ENCODE measurements at regions not wholly inside any gene's neighbourhood (a gene's known extent, or its start where the extent isn't known, plus 50 kb on each side); places are given as distances from the start of the nearest gene placed in this dataset.

DNA sequence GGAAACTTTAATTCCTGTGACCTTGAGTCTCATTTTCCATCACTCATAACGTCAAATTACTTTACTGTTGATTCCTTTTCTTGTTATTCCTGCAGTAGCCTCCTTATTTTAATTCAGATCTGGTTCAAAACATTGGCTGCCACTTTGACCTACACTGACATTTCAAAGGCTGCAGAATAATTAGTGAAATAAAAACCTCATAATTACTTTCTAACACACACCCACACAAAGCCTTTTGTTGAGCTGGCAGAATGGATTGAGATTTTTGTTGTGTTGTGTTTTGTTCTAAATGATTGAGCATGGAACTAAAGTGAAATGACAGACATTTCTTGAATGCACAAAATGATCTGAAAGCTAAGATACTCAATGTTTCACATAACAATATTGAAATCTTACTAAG is 507.5 kb upstream of the STXBP6 start:
- TF ChIP-seq, protein P1, sequence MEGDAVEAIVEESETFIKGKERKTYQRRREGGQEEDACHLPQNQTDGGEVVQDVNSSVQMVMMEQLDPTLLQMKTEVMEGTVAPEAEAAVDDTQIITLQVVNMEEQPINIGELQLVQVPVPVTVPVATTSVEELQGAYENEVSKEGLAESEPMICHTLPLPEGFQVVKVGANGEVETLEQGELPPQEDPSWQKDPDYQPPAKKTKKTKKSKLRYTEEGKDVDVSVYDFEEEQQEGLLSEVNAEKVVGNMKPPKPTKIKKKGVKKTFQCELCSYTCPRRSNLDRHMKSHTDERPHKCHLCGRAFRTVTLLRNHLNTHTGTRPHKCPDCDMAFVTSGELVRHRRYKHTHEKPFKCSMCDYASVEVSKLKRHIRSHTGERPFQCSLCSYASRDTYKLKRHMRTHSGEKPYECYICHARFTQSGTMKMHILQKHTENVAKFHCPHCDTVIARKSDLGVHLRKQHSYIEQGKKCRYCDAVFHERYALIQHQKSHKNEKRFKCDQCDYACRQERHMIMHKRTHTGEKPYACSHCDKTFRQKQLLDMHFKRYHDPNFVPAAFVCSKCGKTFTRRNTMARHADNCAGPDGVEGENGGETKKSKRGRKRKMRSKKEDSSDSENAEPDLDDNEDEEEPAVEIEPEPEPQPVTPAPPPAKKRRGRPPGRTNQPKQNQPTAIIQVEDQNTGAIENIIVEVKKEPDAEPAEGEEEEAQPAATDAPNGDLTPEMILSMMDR (IDR thresholded peaks at IDR 0.05; ENCODE audit: control insufficient read depth, extremely low read depth, insufficient read depth): no peak
- no peak for DNase-seq (ENCODE audit: low read depth)
- H3K4me3 ChIP-seq (ENCODE audit: low read depth, low read length): no peak overlapping the region

DNA sequence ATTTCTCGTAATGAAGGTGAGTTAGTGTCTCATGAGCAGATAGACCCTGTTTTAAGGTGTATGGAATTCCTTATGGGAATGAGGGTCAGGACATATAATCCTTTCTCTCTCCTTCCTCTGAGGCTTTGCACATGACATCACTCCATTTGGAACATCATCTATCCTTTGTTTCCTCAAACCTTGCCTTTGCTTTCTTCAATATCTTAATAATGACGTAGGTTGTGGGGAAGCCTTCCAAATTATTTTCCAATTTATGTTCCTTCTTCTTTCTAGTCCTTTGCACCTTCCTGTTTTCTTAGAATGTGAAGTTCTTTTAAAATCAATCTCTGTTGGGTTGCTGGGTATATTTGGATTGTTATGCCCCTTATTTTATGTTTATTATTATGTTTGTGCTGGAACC is 502.9 kb upstream of the STXBP6 start:
- TF ChIP-seq, protein P1 (IDR thresholded peaks at IDR 0.05; ENCODE audit: control insufficient read depth, extremely low read depth, insufficient read depth): no peak
- DNase-seq (ENCODE audit: low read depth): no peak
- H3K4me3 ChIP-seq (ENCODE audit: low read depth, low read length): no peak overlapping the region

DNA sequence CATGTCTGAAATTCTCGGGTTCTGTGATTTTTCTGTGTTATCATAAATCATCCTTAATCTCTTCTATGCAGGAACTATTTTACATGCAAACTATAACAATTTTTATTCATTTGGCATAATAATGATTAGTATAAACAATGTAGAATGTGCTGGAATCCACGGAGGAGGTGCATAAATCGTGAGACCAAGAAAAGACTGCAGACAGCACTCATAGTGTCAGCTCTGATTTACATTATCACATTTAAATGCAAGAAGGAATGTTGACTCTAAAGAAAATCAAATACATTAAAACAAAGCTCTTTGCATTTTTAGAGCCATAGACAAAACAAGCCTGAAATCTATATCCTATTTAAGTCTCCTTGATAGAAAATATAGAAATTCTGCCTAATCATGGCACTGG is 501.7 kb upstream of the STXBP6 start:
- no peak overlapping the region for H3K4me3 ChIP-seq (ENCODE audit: low read depth, low read length)
- no peak for DNase-seq (ENCODE audit: low read depth)
- TF ChIP-seq, protein P1 (IDR thresholded peaks at IDR 0.05; ENCODE audit: control insufficient read depth, extremely low read depth, insufficient read depth): no peak

DNA sequence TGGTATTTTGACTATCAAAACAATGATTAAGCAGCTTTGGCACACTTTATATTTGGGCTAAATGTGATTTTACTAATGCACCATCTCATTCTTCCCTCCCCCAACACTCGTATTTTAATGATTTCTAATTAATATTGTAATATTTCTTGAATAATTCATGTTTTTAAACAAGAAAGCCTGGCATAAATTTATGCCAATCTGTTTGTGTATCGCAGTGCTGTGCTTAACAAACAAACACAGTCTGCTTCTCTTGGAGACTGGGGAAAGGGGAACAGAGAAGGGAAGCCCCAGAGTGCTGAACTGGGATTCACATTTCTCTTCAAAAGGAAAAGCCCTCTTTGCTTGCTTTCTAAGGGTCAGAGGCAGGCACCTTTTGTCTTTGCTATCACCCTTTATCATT is 496.9 kb upstream of the STXBP6 start:
- TF ChIP-seq, protein P1 (IDR thresholded peaks at IDR 0.05; ENCODE audit: control insufficient read depth, extremely low read depth, insufficient read depth): no peak
- DNase-seq (ENCODE audit: low read depth): no peak
- no peak overlapping the region for H3K4me3 ChIP-seq (ENCODE audit: low read depth, low read length)

DNA sequence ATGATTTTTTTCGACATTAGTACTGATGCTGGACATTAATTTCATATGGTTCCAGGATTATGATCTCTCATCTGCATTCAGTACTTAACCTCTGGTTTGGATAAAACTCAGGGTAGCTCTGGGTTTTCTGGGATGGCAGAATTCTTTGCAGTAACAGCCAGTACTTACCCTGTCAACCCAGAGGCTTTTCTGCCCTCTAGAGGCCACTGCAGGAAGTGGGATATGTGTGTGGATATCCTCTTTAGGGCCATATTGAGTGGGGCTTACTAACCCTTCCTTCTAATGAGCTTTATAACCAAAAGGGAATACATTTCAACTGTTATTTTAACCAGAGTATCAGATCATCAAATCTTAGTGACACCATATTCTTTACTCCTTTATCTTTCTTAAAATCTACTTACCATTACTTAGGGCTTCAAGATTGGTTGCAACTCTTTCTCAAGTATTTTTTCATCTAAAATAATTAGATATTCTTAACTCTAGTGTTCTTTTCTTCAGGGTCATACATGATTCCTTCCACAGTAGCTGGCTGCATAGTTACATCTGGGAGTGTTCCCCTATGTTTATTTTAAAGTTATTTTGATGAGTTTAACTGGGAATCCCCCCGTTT is 488.0 kb upstream of the STXBP6 start:
- TF ChIP-seq, protein P1 (IDR thresholded peaks at IDR 0.05; ENCODE audit: control insufficient read depth, extremely low read depth, insufficient read depth): peak; percentile 87
- DNase-seq (ENCODE audit: low read depth): peak; percentile 26
- H3K4me3 ChIP-seq (ENCODE audit: low read depth, low read length): no peak overlapping the region

DNA sequence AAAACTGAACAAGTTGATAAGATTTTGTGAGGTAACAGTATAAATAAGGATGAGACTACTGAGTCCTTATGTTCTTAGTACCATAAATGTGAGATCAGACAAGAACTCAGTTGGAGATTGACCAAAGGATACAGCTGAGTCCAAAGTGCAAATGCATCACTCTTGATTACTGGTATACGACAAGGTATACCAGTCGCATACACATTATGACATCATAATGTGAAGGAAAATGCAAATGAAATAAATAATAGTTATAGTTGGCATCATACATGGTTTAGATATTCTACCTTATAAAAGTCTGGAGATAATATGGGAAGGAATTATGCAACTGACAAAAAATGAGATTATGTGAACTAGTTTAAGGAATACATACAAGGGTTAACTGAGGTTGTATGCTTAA is 476.3 kb upstream of the STXBP6 start:
- H3K4me3 ChIP-seq (ENCODE audit: low read depth, low read length): no peak overlapping the region
- no peak for DNase-seq (ENCODE audit: low read depth)
- TF ChIP-seq, protein P1 (IDR thresholded peaks at IDR 0.05; ENCODE audit: control insufficient read depth, extremely low read depth, insufficient read depth): no peak

DNA sequence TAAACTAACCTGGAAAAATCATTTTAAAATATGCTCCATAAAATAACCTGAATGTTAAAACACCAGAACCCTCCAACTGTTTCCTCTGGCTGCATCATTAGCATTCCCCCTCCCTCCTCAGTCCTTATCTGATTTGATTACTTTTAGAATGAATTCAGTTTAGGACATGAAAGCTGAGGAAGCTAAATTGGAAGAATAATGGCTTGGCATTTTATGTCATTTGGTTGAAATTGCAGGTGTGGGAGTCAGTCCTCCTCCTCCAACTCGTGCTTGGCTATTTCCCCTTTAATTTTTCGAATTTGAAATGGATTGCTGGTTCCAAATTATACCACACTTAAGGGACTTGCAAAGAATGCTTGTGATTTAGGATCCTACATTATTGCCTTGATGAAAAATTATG is 473.0 kb upstream of the STXBP6 start:
- TF ChIP-seq, protein P1 (IDR thresholded peaks at IDR 0.05; ENCODE audit: control insufficient read depth, extremely low read depth, insufficient read depth): no peak
- DNase-seq (ENCODE audit: low read depth): no peak
- no peak overlapping the region for H3K4me3 ChIP-seq (ENCODE audit: low read depth, low read length)

Measured in LNCaP clone FGC (cell line).